ENCODE measurements at regions not wholly inside any gene's neighbourhood (a gene's known extent, or its start where the extent isn't known, plus 50 kb on each side); places are given as distances from the start of the nearest gene placed in this dataset.

DNA sequence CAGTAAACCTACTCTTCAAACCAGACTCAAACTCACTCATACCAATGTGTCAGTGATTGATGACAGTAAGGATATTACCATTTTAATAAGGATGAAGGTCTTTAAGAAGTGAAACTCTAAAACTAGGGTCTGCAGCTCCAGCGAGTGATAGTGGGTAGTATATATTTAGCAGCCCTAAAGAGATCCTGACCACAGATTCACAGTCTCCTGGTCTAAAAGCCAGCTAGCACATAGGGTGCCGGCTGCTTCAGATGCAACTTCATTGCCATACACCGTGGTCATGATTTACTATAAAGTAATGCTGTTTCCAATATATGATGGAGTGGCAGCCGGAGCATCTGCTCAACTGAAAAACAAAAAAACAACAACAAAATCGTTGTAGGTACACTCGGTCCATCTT, 99.6 kb upstream of the MDM1 start:
- TF ChIP-seq POLR2AphosphoS5 (IDR thresholded peaks at IDR 0.05) (no peak), POLR2A (IDR thresholded peaks at IDR 0.05) (no peak), EP300 (IDR thresholded peaks at IDR 0.05) (no peak)
- TF ChIP-seq, protein P1, sequence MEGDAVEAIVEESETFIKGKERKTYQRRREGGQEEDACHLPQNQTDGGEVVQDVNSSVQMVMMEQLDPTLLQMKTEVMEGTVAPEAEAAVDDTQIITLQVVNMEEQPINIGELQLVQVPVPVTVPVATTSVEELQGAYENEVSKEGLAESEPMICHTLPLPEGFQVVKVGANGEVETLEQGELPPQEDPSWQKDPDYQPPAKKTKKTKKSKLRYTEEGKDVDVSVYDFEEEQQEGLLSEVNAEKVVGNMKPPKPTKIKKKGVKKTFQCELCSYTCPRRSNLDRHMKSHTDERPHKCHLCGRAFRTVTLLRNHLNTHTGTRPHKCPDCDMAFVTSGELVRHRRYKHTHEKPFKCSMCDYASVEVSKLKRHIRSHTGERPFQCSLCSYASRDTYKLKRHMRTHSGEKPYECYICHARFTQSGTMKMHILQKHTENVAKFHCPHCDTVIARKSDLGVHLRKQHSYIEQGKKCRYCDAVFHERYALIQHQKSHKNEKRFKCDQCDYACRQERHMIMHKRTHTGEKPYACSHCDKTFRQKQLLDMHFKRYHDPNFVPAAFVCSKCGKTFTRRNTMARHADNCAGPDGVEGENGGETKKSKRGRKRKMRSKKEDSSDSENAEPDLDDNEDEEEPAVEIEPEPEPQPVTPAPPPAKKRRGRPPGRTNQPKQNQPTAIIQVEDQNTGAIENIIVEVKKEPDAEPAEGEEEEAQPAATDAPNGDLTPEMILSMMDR (IDR thresholded peaks at IDR 0.05), result no peak
